ENCODE measurements at regions not wholly inside any gene's neighbourhood (a gene's known extent, or its start where the extent isn't known, plus 50 kb on each side); places are given as distances from the start of the nearest gene placed in this dataset.

DNA sequence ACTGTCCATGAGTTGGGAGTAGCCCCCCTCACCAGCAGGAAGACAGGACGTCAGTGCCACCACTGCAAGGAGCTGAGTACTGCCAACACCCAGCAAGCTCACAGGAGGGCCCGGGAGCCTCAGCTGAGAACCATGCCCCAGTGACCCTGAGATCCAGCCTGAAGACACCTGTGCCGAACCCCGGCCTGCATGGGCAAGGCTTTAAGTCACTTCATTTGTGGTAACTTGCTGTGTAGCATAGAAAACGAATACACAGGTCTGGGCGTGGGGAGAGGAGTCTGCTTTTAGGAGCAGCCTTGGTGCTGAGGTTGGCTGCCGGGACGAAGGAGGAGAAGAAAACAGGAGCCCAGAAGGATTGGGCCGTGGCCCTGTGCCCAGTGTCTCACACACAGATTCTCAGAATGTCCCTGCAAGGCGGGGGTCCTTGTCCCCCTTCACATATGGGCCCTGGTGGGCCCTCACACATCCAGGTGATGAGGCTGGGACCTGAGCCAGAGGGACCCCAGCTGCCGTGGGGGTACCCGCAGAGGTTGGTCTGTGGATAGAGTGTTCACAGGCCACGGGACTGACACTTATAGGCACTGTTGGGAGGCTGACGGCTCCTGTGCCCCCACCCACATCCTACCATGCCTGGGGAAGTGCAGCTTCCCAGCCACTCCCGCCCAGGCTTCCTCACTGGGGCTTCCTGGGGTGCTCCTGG is 85.3 kb downstream of the PLXNA1 start:
- DNase-seq = no peak
- intact Hi-C loops (cut with micrococcal nuclease) = no loop called here

DNA sequence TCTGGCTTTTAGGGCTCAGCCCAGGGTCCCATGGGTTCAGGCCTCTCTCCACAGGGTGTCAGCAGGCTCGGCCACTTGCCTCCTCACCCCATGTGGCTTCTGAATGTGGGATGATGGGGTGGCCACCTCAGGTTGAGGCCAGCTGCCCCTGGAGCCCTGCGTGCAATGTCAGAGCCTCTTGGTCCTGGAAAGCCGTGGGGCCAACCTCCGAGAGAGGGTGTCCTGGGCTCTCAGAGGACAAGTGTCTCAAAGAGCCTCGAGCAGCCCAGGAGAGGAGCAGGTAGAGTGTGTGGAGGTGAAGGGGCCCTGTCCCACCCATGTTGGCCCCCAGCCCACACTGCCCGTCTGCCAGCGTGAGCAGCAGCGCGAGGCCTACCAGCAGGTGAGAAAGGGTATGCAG is 86.0 kb downstream of the PLXNA1 start:
- Histone ChIP-seq H3K9me3 (replicated peaks) (no peaks in the 10 kb centered on the region), H3K27me3 (ENCODE audit: low read depth) (peaks cover 75% of the 10 kb centered on the region), H3K27ac (replicated peaks) (no peak overlapping the region), H3K36me3 (no peaks in the 10 kb centered on the region), H3K4me1 (no peaks in the 10 kb centered on the region), H3K4me3 (no peak overlapping the region)
- intact Hi-C loops (cut with micrococcal nuclease) = no loop called here
- TF ChIP-seq CTCF (IDR thresholded peaks at IDR 0.05; ENCODE audit: borderline replicate concordance) = no peak
- DNase-seq = no peak

More for the DNA sequence above, 85.3 kb downstream of the PLXNA1 start:
- Histone ChIP-seq H3K9me3 (replicated peaks) (no peaks in the 10 kb centered on the region), H3K4me3 (no peak overlapping the region), H3K27ac (replicated peaks) (no peak overlapping the region), H3K36me3 (no peaks in the 10 kb centered on the region), H3K27me3 (ENCODE audit: low read depth) (peaks cover 71% of the 10 kb centered on the region), H3K4me1 (no peaks in the 10 kb centered on the region)
- no peak for TF ChIP-seq CTCF (IDR thresholded peaks at IDR 0.05; ENCODE audit: borderline replicate concordance)

DNA sequence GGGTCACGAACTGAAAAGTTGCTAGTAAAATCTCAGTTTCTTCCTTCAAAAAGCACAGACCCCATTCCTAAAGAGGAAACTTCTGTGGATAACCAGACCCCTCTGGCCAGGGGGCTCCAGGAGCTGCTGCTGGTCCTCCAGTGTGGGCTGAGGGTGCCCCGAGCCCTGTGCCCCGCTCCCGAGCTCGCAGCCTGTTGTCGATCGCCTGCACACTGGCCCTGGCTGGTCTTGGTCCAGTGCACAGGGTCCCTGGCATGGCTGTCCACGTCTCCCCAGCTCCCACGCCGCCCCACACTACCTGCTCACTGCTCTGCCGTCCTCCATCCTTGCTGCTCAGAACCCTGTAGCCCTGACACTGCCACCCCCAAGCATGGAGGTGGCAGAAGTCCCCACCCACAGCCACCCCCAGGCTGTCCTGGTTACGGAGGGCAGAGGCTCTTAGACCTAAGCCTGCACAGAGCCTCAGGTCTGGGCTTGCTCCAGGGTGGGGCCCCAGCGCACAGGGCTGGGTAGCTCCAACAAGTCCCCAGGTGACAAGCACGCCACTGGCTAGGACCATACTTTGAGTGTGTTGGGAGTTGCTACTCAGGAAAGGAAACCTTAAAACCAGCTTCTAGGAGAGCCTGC is 87.0 kb downstream of the PLXNA1 start:
- intact Hi-C loops (cut with micrococcal nuclease) = no loop called here
- no peaks in the 10 kb centered on the region for H3K4me1 ChIP-seq
- H3K4me3 ChIP-seq = no peak overlapping the region
- DNase-seq = no peak
- H3K27ac ChIP-seq (replicated peaks) = no peak overlapping the region
- no peak for TF ChIP-seq CTCF (IDR thresholded peaks at IDR 0.05; ENCODE audit: borderline replicate concordance)
- H3K36me3 ChIP-seq = no peaks in the 10 kb centered on the region
- H3K27me3 ChIP-seq (ENCODE audit: low read depth) = peaks cover 69% of the 10 kb centered on the region
- no peaks in the 10 kb centered on the region for H3K9me3 ChIP-seq (replicated peaks)

GRCh38 chr3:127070776-127071175 is 87.9 kb downstream of the PLXNA1 start:
- H3K27ac ChIP-seq (replicated peaks) = no peak overlapping the region
- no peaks in the 10 kb centered on the region for H3K36me3 ChIP-seq
- no peaks in the 10 kb centered on the region for H3K9me3 ChIP-seq (replicated peaks)
- TF ChIP-seq CTCF (IDR thresholded peaks at IDR 0.05; ENCODE audit: borderline replicate concordance) = no peak
- no peaks in the 10 kb centered on the region for H3K4me1 ChIP-seq
- DNase-seq = no peak
- H3K4me3 ChIP-seq = no peak overlapping the region
- peaks cover 65% of the 10 kb centered on the region for H3K27me3 ChIP-seq (ENCODE audit: low read depth)
- intact Hi-C loops (cut with micrococcal nuclease) = no loop called here

DNA sequence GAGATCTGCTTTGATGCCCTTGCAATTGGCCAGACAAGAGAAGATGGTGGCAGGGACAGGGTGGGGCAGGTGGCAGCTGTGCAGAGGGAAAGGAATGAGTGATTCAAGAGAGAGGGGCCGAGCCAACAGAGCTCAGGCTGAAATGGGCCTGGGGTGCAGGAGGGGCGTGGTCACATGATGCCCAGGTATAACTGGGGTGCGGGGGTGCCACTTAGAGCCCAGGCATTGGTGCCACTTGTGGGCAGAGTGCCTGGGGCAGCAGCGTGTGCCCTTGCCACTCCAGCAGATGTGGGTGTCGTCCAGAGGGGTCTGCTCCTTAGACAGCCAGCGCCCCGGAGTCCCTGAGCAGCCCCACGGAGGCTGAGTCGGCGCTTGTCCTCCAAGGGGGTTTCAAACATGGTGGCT is 88.7 kb downstream of the PLXNA1 start:
- H3K27ac ChIP-seq (replicated peaks) = no peak overlapping the region
- H3K4me1 ChIP-seq = no peaks in the 10 kb centered on the region
- no peak for TF ChIP-seq CTCF (IDR thresholded peaks at IDR 0.05; ENCODE audit: borderline replicate concordance)
- peaks cover 63% of the 10 kb centered on the region for H3K27me3 ChIP-seq (ENCODE audit: low read depth)
- DNase-seq = no peak
- H3K36me3 ChIP-seq = no peaks in the 10 kb centered on the region
- H3K4me3 ChIP-seq = no peak overlapping the region
- no peaks in the 10 kb centered on the region for H3K9me3 ChIP-seq (replicated peaks)
- intact Hi-C loops (cut with micrococcal nuclease) = no loop called here
